ENCODE measurements at regions not wholly inside any gene's neighbourhood (a gene's known extent, or its start where the extent isn't known, plus 50 kb on each side); places are given as distances from the start of the nearest gene placed in this dataset.
"Not testable (repeated sequence)": the region's sequence is repeated elsewhere in the genome, so short reads cannot be mapped to it uniquely, and the experiment has no call there.

DNA sequence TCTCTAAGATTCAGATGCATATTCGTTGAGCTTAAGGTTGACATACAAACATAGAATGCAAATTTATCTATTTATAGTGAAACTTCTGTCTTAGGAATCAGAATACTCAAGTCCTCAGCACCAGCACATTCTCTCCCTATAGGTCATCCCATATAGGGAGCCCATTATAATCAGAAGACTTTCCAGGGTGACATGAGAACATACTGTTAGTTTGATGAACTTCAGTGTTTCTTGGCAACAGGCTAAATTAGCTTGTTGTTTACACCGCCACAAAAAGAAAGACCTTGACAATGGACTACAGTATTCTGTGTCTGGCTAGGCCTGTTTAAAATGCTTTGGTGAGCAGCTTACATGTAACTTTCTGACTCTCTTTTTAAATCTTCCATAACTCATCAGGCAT lies 104.2 kb downstream of the TAF11L14 start:
- no peak for DNase-seq (ENCODE audit: low read depth)
- Histone ChIP-seq H3K36me3 (ENCODE audit: control insufficient read depth, insufficient read depth, low read length) (no peaks in the 10 kb centered on the region), H3K4me3 (ENCODE audit: low read depth, low read length) (no peak overlapping the region), H3K27me3 (ENCODE audit: control insufficient read depth, insufficient read depth, low read length) (no peaks in the 10 kb centered on the region)
- TF ChIP-seq, protein P1, sequence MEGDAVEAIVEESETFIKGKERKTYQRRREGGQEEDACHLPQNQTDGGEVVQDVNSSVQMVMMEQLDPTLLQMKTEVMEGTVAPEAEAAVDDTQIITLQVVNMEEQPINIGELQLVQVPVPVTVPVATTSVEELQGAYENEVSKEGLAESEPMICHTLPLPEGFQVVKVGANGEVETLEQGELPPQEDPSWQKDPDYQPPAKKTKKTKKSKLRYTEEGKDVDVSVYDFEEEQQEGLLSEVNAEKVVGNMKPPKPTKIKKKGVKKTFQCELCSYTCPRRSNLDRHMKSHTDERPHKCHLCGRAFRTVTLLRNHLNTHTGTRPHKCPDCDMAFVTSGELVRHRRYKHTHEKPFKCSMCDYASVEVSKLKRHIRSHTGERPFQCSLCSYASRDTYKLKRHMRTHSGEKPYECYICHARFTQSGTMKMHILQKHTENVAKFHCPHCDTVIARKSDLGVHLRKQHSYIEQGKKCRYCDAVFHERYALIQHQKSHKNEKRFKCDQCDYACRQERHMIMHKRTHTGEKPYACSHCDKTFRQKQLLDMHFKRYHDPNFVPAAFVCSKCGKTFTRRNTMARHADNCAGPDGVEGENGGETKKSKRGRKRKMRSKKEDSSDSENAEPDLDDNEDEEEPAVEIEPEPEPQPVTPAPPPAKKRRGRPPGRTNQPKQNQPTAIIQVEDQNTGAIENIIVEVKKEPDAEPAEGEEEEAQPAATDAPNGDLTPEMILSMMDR (IDR thresholded peaks at IDR 0.05; ENCODE audit: insufficient read depth, low read length, poor library complexity, severe bottlenecking): no peak

DNA sequence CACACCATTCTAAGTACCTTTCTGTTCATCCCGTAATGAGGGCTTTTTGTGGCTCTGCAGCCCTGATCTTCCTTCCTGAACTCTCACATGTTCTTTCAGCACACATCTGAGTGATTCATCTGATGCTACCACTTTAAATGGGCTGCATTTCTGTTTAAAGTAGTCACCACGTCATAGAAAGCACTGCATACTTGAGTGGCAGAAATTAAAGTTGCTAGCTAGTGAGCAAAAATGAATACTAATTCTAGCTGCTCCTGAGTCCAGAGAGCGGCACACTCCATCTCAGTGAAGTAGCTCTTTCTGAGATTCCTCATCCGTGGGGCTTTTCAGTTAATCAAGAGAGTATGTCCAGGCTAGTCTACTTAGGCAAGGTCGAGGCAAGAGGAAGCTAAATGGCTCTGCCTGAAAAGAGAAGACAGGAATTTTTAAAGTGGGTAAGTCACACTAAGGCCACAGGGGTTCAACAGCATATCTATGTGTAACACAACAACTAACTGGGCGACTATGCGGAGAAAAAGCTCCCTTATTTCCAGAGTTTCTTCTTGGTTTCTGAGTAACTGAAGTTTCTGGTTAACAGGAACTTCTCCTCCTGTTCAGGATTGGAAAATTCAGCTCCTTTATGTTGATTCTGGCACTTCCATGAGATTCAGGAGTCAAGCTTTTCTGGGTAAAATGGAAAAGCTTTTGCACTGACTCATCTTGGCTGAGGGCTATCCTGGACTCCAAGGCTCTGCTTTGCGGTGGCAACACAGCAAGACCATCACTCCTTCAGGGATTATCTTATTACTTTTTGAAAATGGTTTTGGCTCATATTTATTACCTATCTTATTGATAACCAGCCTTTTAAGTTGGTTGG lies 109.5 kb downstream of the TAF11L14 start:
- no peaks in the 10 kb centered on the region for H3K36me3 ChIP-seq (ENCODE audit: control insufficient read depth, insufficient read depth, low read length)
- TF ChIP-seq, protein P1 (IDR thresholded peaks at IDR 0.05; ENCODE audit: insufficient read depth, low read length, poor library complexity, severe bottlenecking): no peak
- H3K4me3 ChIP-seq (ENCODE audit: low read depth, low read length): no peak overlapping the region
- no peaks in the 10 kb centered on the region for H3K27me3 ChIP-seq (ENCODE audit: control insufficient read depth, insufficient read depth, low read length)
- DNase-seq (ENCODE audit: low read depth): no peak

DNA sequence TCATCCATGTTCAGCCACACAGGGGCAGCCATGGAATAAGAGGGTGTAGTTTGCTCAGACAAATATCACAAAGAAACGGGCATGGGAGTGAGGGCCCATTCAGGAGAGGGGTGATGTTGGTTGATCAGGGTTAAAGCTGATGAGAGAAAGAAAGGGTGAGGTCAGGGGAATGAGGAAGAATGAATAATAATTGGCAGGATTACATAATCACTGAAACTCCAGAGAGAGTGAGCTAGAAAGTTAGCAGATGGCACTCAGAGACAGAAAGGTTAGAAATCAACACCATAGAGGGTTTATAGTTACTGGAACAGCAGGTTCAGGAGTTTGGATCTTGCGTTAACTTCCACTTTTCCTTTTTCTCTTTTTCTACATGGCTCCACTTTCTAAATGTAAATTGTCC lies 113.9 kb downstream of the TAF11L14 start:
- no peaks in the 10 kb centered on the region for H3K27me3 ChIP-seq (ENCODE audit: control insufficient read depth, insufficient read depth, low read length)
- TF ChIP-seq, protein P1 (IDR thresholded peaks at IDR 0.05; ENCODE audit: insufficient read depth, low read length, poor library complexity, severe bottlenecking): no peak
- H3K4me3 ChIP-seq (ENCODE audit: low read depth, low read length): no peak overlapping the region
- DNase-seq (ENCODE audit: low read depth): no peak
- H3K36me3 ChIP-seq (ENCODE audit: control insufficient read depth, insufficient read depth, low read length): no peaks in the 10 kb centered on the region

DNA sequence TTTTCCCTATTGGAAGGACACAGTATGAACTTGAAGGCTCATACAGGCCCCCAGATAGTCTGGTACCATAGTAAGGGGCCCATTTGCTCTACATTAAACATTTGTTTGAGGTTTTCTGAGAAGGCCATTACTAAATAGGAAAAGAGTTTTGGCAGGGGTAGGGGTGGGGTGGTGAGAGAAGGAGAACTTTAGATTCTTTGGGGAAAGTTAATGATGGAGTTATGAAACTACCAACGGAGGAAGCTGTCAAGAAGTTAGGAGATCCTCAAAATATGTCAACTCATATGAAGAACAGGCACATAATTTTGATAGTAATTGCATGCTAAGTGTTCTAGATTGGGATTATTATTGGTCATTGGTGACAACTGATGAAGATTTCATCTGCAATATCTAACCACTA lies 114.7 kb downstream of the TAF11L14 start:
- no peak overlapping the region for H3K4me3 ChIP-seq (ENCODE audit: low read depth, low read length)
- TF ChIP-seq, protein P1 (IDR thresholded peaks at IDR 0.05; ENCODE audit: insufficient read depth, low read length, poor library complexity, severe bottlenecking): no peak
- H3K36me3 ChIP-seq (ENCODE audit: control insufficient read depth, insufficient read depth, low read length): no peaks in the 10 kb centered on the region
- H3K27me3 ChIP-seq (ENCODE audit: control insufficient read depth, insufficient read depth, low read length): no peaks in the 10 kb centered on the region
- no peak for DNase-seq (ENCODE audit: low read depth)

DNA sequence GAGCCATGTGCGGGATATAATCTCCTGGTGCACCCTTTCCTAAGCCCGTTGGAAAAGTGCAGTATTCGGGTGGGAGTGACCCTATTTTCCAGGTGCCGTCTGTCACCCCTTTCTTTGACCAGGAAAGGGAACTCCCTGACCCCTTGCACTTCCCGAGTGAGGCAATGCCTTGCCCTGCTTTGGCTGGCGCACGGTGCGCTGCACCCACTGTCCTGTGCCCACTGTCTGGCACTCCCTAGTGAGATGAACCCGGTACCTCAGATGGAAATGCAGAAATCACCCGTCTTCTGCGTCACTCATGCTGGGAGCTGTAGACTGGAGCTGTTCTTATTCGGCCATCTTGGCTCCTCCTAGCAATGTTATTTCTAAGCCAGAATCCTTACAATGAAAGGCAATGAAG lies 121.1 kb downstream of the TAF11L14 start:
- not testable (repeated sequence) for H3K36me3 ChIP-seq (ENCODE audit: control insufficient read depth, insufficient read depth, low read length); DNase-seq (ENCODE audit: low read depth); H3K4me3 ChIP-seq (ENCODE audit: low read depth, low read length); H3K27me3 ChIP-seq (ENCODE audit: control insufficient read depth, insufficient read depth, low read length)

DNA sequence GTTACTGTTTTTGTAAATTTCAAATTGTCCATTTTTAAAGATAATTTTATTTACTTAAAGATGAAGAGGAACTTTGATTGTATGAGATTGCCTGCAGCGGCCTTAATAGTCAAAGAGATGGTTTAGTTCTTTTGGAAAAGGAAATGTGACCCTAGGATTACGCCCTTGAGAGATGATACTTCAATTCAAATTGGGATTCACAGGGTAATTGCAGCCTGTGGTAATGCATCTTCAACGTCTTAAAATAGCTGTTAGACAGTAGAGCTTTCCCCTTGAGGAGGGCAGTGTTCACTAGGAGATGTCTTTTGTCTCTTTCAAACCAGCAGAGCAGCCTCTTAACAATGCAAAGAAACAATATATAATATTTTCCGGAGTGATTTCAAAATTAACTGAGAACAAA lies 127.1 kb downstream of the TAF11L14 start:
- Histone ChIP-seq H3K27me3 (ENCODE audit: control insufficient read depth, insufficient read depth, low read length) (no peaks in the 10 kb centered on the region), H3K4me3 (ENCODE audit: low read depth, low read length) (no peak overlapping the region), H3K36me3 (ENCODE audit: control insufficient read depth, insufficient read depth, low read length) (no peaks in the 10 kb centered on the region)
- no peak for DNase-seq (ENCODE audit: low read depth)
- TF ChIP-seq, protein P1 (IDR thresholded peaks at IDR 0.05; ENCODE audit: insufficient read depth, low read length, poor library complexity, severe bottlenecking): no peak

All from kidney epithelial cell (primary cell).